NCI-H446 treated with DMSO at 0.1 percent for 48 hours (cell line): ENCODE measurements at regions not wholly inside any gene's neighbourhood (a gene's known extent, or its start where the extent isn't known, plus 50 kb on each side); places are given as distances from the start of the nearest gene placed in this dataset.

Experiments used
- DNase-seq: peaks from one replicate; lab custom pipeline; 2025; lab: John Stamatoyannopoulos, UW

GRCh38 chrX:15983034-15983433, 128.4 kb upstream of the AP1S2 start:
- DNase-seq, result no peak

- no peak for DNase-seq
These were observed 123.0 kb upstream of the AP1S2 start for GRCh38 chrX:15977644-15978043.

- no peak for DNase-seq
These were observed 121.8 kb upstream of the AP1S2 start for GRCh38 chrX:15976396-15976795.

- DNase-seq, result no peak
These were observed 119.3 kb upstream of the AP1S2 start for GRCh38 chrX:15973946-15974345.

- no peak for DNase-seq
These were observed 118.7 kb upstream of the AP1S2 start for GRCh38 chrX:15973299-15973698.

- DNase-seq, result no peak
These were observed 117.1 kb upstream of the AP1S2 start for GRCh38 chrX:15971696-15972095.

GRCh38 chrX:15963858-15964257, 109.2 kb upstream of the AP1S2 start:
- DNase-seq, result no peak

- no peak for DNase-seq
These were observed 105.6 kb upstream of the AP1S2 start for GRCh38 chrX:15960237-15960636.

- DNase-seq, result no peak
These were observed 102.1 kb upstream of the AP1S2 start for GRCh38 chrX:15956681-15957080.

GRCh38 chrX:15953801-15954200, 99.2 kb upstream of the AP1S2 start:
- no peak for DNase-seq

GRCh38 chrX:15952212-15952611, 97.6 kb upstream of the AP1S2 start:
- no peak for DNase-seq

- DNase-seq, result no peak
These were observed 93.7 kb upstream of the AP1S2 start for GRCh38 chrX:15948318-15948660.

- no peak for DNase-seq
These were observed 93.2 kb upstream of the AP1S2 start for GRCh38 chrX:15947648-15948317.

GRCh38 chrX:15946783-15947580, 92.4 kb upstream of the AP1S2 start:
- no peak for DNase-seq

- no peak for DNase-seq
These were observed 88.8 kb upstream of the AP1S2 start for GRCh38 chrX:15943391-15943790.

- no peak for DNase-seq
These were observed 87.7 kb upstream of the AP1S2 start for GRCh38 chrX:15942307-15942706.

- DNase-seq, result no peak
These were observed 85.1 kb upstream of the AP1S2 start for GRCh38 chrX:15939737-15940136.

GRCh38 chrX:15938072-15938471, 83.5 kb upstream of the AP1S2 start:
- DNase-seq, result no peak

GRCh38 chrX:15931362-15931761, 76.7 kb upstream of the AP1S2 start:
- DNase-seq, result no peak

- DNase-seq, result no peak
These were observed 76.0 kb upstream of the AP1S2 start for GRCh38 chrX:15930585-15930984.

- no peak for DNase-seq
These were observed 74.6 kb upstream of the AP1S2 start for GRCh38 chrX:15929194-15929593.

- DNase-seq, result no peak
These were observed 72.0 kb upstream of the AP1S2 start for GRCh38 chrX:15926622-15927021.

- no peak for DNase-seq
These were observed 63.4 kb upstream of the AP1S2 start for GRCh38 chrX:15918003-15918402.

GRCh38 chrX:15916704-15917084, 62.1 kb upstream of the AP1S2 start:
- DNase-seq, result no peak
